HepG2 (cell line): ENCODE measurements at regions not wholly inside any gene's neighbourhood (a gene's known extent, or its start where the extent isn't known, plus 50 kb on each side); places are given as distances from the start of the nearest gene placed in this dataset.

Source experiments
- ATAC-seq: fragments of 200-7000 bp; cut with Tn5 transposase; 3 replicates; pipeline ENCODE4 v1.9.1; 2020; ENCODE audit warnings: mild to moderate bottlenecking, moderate library complexity
- BruUV-seq: library from RNA; stranded (reverse); fragments of 400-500 nt; replicated peaks from 2 replicates; lab custom pipeline; 2021; lab: Mats Ljungman, UMichigan
- CTCF ChIA-PET: fragments of 300-600 bp; formaldehyde crosslinking; extraction: SDS; loops from one replicate; lab custom pipeline; 2021; ENCODE audit warnings: low total read pairs, inconsistent platforms, low intra/inter-chr PET ratio; lab: Yijun Ruan, JAX
- POLR2A ChIA-PET: fragments of 350-600 bp; sonication (Branson Sonifier 250); formaldehyde crosslinking; loops from one replicate; lab custom pipeline; 2020; ENCODE audit warnings: antibody characterized with exemption, inconsistent platforms; lab: Yijun Ruan, JAX
- DNase-seq: peaks from one replicate; pipeline ENCODE4 v3.0.0-alpha.2; 2015; ENCODE audit warnings: low spot score
- FAIRE-seq: peaks from 3 replicates; lab custom pipeline; 2011; peaks lifted over from hg19 to GRCh38; lab: Jason Lieb, UNC
- H2AFZ ChIP-seq: one replicate; pipeline ENCODE4 v1.6.1; 2011; ENCODE audit warnings: low read length, inconsistent platforms
- H3K27ac ChIP-seq: fragments of 300-600 bp; 3 replicates; pipeline ENCODE4 v1.8.0; 2011; ENCODE audit warnings: mixed run types, mild to moderate bottlenecking, mixed read lengths, low read length, inconsistent platforms; ENCODE audit not compliant: insufficient read depth; ENCODE audit errors: extremely low read length
- H3K27me3 ChIP-seq, 2 experiments: fragments of 200-600 bp in 1 of 2; 2 replicates in 1 of 2; 3 replicates in 1 of 2; pipeline versions ENCODE4 v1.6.0 to v1.8.0; 2011; ENCODE audit warnings: low read length in 2 of 2, mild to moderate bottlenecking in 2 of 2, moderate library complexity in 2 of 2, inconsistent platforms in 1 of 2; ENCODE audit not compliant: insufficient read depth in 2 of 2, control insufficient read depth in 1 of 2
- H3K36me3 ChIP-seq, 2 experiments: fragments of 200-600 bp in 1 of 2; replicated peaks in 1 of 2; 2 replicates in 1 of 2; 3 replicates in 1 of 2; pipeline versions ENCODE4 v1.5.1 to v1.8.0; 2011; ENCODE audit warnings: low read length in 2 of 2, inconsistent platforms in 1 of 2; ENCODE audit not compliant: insufficient read depth in 2 of 2, control insufficient read depth in 1 of 2
- H3K4me1 ChIP-seq: 2 replicates; pipeline ENCODE4 v1.5.1; 2012; ENCODE audit warnings: low read length, inconsistent platforms; ENCODE audit not compliant: insufficient read depth
- H3K4me2 ChIP-seq: 2 replicates; pipeline ENCODE4 v1.6.0; 2011; ENCODE audit warnings: low read depth, low read length, inconsistent platforms
- H3K4me3 ChIP-seq, 3 experiments: fragments of 200-600 bp in 1 of 3; sonication (generic), shearing (Covaris generic) in 1 of 3; replicated peaks in 1 of 3; 2 replicates each; pipeline ENCODE4 v1.5.1; 2011 to 2016; ENCODE audit warnings: low read length in 3 of 3, inconsistent platforms in 2 of 3, low read depth in 2 of 3, mild to moderate bottlenecking in 2 of 3, control low read depth in 1 of 3, mixed read lengths in 1 of 3; ENCODE audit not compliant: insufficient read depth in 1 of 3
- H3K79me2 ChIP-seq: one replicate; pipeline ENCODE4 v1.6.1; 2011; ENCODE audit warnings: low read length, inconsistent platforms; ENCODE audit not compliant: insufficient read depth
- H3K9ac ChIP-seq: 2 replicates; pipeline ENCODE4 v1.6.0; 2011; ENCODE audit warnings: mild to moderate bottlenecking, low read depth, low read length, inconsistent platforms; ENCODE audit not compliant: insufficient read depth
- H3K9me3 ChIP-seq: 2 replicates; pipeline ENCODE4 v1.5.1; 2012; ENCODE audit warnings: mild to moderate bottlenecking, low read length
- H4K20me1 ChIP-seq: 2 replicates; pipeline ENCODE4 v1.6.0; 2011; ENCODE audit warnings: inconsistent platforms, mild to moderate bottlenecking, low read length, moderate library complexity; ENCODE audit not compliant: insufficient read depth
- BRCA1 ChIP-seq: sonication (generic); formaldehyde crosslinking; IDR thresholded peaks from 2 replicates; pipeline ENCODE4 v1.4.0; 2020; ENCODE audit warnings: missing genetic modification reagents
- HOXA9 ChIP-seq: sonication (generic); formaldehyde crosslinking; IDR thresholded peaks from 2 replicates; pipeline ENCODE4 v1.8.1; 2022; ENCODE audit warnings: missing genetic modification reagents, mild to moderate bottlenecking, moderate library complexity, borderline replicate concordance
- KDM1A ChIP-seq: IDR thresholded peaks from 2 replicates; pipeline ENCODE4 v1.6.1; 2016; ENCODE audit warnings: missing compliant biosample characterization
- MAFF ChIP-seq: IDR thresholded peaks from 2 replicates; pipeline ENCODE4 v1.6.1; 2011; ENCODE audit warnings: low read depth, low read length, improper control_type of control experiment
- MYNN ChIP-seq: sonication (generic); formaldehyde crosslinking; IDR thresholded peaks from 2 replicates; pipeline ENCODE4 v1.4.0; 2020; ENCODE audit warnings: mild to moderate bottlenecking, low read depth, missing genetic modification reagents
- MZF1 ChIP-seq: sonication (generic); formaldehyde crosslinking; IDR thresholded peaks from 2 replicates; pipeline ENCODE4 v1.8.1; 2023; ENCODE audit warnings: mild to moderate bottlenecking, missing genetic modification reagents, borderline replicate concordance
- ONECUT2 ChIP-seq: sonication (generic); formaldehyde crosslinking; IDR thresholded peaks from 2 replicates; pipeline ENCODE4 v1.4.0; 2020; ENCODE audit warnings: missing genetic modification reagents
- PHB2 ChIP-seq: fragments of 450-650 bp; IDR thresholded peaks from 2 replicates; pipeline ENCODE4 v1.6.1; 2018; ENCODE audit not compliant: partially characterized antibody
- RBM39 ChIP-seq: fragments of 200-400 bp; formaldehyde crosslinking; IDR thresholded peaks from one replicate; pipeline ENCODE4 v1.6.1; 2018; ENCODE audit warnings: antibody characterized with exemption, mild to moderate bottlenecking, low read depth, low read length; ENCODE audit not compliant: poor library complexity, severe bottlenecking
- SALL2 ChIP-seq: sonication (generic); formaldehyde crosslinking; IDR thresholded peaks from 2 replicates; pipeline ENCODE4 v1.8.1; 2023; ENCODE audit warnings: mild to moderate bottlenecking, missing genetic modification reagents, inconsistent platforms
- ZFP37 ChIP-seq: sonication (generic); formaldehyde crosslinking; IDR thresholded peaks from 2 replicates; pipeline ENCODE4 v1.4.0; 2020; ENCODE audit warnings: missing genetic modification reagents, borderline replicate concordance
- ZNF143 ChIP-seq: sonication (generic); formaldehyde crosslinking; IDR thresholded peaks from 2 replicates; pipeline ENCODE4 v1.4.0; 2020; ENCODE audit warnings: missing genetic modification reagents
- ZNF160 ChIP-seq: sonication (generic); formaldehyde crosslinking; IDR thresholded peaks from 2 replicates; pipeline ENCODE4 v1.8.0; 2022; ENCODE audit warnings: mild to moderate bottlenecking, inconsistent platforms, missing genetic modification reagents
- ZNF652 ChIP-seq: IDR thresholded peaks from 2 replicates; pipeline ENCODE4 v1.6.1; 2016; ENCODE audit warnings: low read depth, borderline replicate concordance
- ZNF660 ChIP-seq: sonication (generic); formaldehyde crosslinking; IDR thresholded peaks from 2 replicates; pipeline ENCODE4 v1.5.1; 2020; ENCODE audit warnings: mild to moderate bottlenecking, low read depth, missing genetic modification reagents, borderline replicate concordance
- ZNF7 ChIP-seq: IDR thresholded peaks from 2 replicates; pipeline ENCODE4 v1.6.1; 2016; ENCODE audit warnings: missing biosample characterization, missing genetic modification reagents
- ZNF749 ChIP-seq: sonication (generic); formaldehyde crosslinking; IDR thresholded peaks from 2 replicates; pipeline ENCODE4 v1.8.0; 2022; ENCODE audit warnings: mild to moderate bottlenecking, missing genetic modification reagents, moderate library complexity, borderline replicate concordance
- WGBS: methylation state at CpG from one replicate; pipeline ENCODE4 v1.1.6; 2017; ENCODE audit warnings: low lambda C conversion rate; 5-methylcytosine and 5-hydroxymethylcytosine counted together
- in situ Hi-C: cut with HindIII; loops from 2 replicates; pipeline ENCODE4 v1.10.0; 2017; ENCODE audit warnings: low pct_unique_long_range_greater_than_20kb; ENCODE audit not compliant: extremely low pct_ligation_motif_present
- intact Hi-C: fragments of 100-400 bp; cut with micrococcal nuclease; formaldehyde crosslinking; loops from one replicate; pipeline ENCODE4 v1.10.0; 2022; ENCODE audit not compliant: unreplicated experiment
- TF ChIP-seq, protein P1 (sequence below): sonication (generic); formaldehyde crosslinking; IDR thresholded peaks from 2 replicates; pipeline ENCODE4 v1.8.0; 2022; ENCODE audit warnings: missing genetic modification reagents, mild to moderate bottlenecking, moderate library complexity, borderline replicate concordance

DNA sequence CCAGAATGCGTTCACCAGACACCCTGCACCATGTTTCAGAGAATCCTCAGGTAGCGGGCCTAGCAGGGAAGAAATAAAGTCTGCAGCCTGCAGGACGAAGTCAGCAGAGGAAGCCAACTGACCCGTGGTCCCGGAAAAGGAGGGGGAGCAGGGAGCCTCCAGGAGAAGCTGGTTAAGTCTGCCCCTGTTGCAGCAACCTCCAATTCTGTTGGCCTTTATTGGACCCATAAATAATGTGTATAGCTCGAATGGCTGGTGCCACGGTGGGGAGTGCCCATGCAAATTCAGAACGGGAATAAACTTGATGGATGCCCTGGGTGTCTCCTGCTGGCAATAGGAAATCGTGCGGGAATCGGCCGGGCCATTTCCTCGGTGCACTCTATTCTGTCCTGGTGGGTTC is 254.1 kb downstream of the AJAP1 start:
- Histone ChIP-seq H3K36me3 (no peaks in the 10 kb centered on the region), H3K4me1 (no peaks in the 10 kb centered on the region), H3K27ac (no peak overlapping the region), H3K9ac (no peak overlapping the region), H3K4me3 (no peak overlapping the region), H4K20me1 (no peaks in the 10 kb centered on the region), H3K4me2 (no peak overlapping the region), H3K27me3 (no peaks in the 10 kb centered on the region), H3K9me3 (peaks cover 34% of the 10 kb centered on the region), H2AFZ (no peak overlapping the region), H3K79me2 (no peaks in the 10 kb centered on the region)
- POLR2A ChIA-PET = no interaction called here
- 20% methylated on average over 8 of the region's 13 CpGs for WGBS
- no peak for TF ChIP-seq PHB2
- no peak for TF ChIP-seq ZFP37 (CRISPR knock-in tag)
- TF ChIP-seq ZNF7 (CRISPR knock-in tag) = no peak
- no peak for TF ChIP-seq ZNF652
- no peak for TF ChIP-seq KDM1A (CRISPR knock-in tag)
- no peak for TF ChIP-seq ONECUT2
- no peak for TF ChIP-seq MZF1 (CRISPR knock-in tag)
- no peak for TF ChIP-seq HOXA9 (CRISPR knock-in tag)
- no peak for TF ChIP-seq ZNF160 (CRISPR knock-in tag)
- TF ChIP-seq ZNF660 = no peak
- no peak for TF ChIP-seq ZNF143 (CRISPR knock-in tag)
- TF ChIP-seq BRCA1 = no peak
- TF ChIP-seq RBM39 = no peak
- no peak for TF ChIP-seq MYNN (CRISPR knock-in tag)
- no peak for TF ChIP-seq MAFF
- TF ChIP-seq, protein P1, sequence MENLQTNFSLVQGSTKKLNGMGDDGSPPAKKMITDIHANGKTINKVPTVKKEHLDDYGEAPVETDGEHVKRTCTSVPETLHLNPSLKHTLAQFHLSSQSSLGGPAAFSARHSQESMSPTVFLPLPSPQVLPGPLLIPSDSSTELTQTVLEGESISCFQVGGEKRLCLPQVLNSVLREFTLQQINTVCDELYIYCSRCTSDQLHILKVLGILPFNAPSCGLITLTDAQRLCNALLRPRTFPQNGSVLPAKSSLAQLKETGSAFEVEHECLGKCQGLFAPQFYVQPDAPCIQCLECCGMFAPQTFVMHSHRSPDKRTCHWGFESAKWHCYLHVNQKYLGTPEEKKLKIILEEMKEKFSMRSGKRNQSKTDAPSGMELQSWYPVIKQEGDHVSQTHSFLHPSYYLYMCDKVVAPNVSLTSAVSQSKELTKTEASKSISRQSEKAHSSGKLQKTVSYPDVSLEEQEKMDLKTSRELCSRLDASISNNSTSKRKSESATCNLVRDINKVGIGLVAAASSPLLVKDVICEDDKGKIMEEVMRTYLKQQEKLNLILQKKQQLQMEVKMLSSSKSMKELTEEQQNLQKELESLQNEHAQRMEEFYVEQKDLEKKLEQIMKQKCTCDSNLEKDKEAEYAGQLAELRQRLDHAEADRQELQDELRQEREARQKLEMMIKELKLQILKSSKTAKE (CRISPR knock-in tag) = no peak
- TF ChIP-seq SALL2 (CRISPR knock-in tag) = no peak
- no peak for TF ChIP-seq ZNF749 (CRISPR knock-in tag)
- FAIRE-seq (no peak), ATAC-seq (no peak), DNase-seq (no peak)
- in situ Hi-C loops = no loop called here
- intact Hi-C loops = no loop called here
- CTCF ChIA-PET = no interaction called here
- no TSS peak for BruUV-seq
